H9 (cell line): ENCODE measurements at regions not wholly inside any gene's neighbourhood (a gene's known extent, or its start where the extent isn't known, plus 50 kb on each side); places are given as distances from the start of the nearest gene placed in this dataset.

ENCODE experiments used
- DNase-seq: peaks from one replicate; pipeline ENCODE4 v3.0.0-alpha.2; 2017
- H2AFZ ChIP-seq: one replicate; pipeline ENCODE4 v1.6.1; 2013; ENCODE audit warnings: mild to moderate bottlenecking, low read length, control low read depth, moderate library complexity
- H2AK5ac ChIP-seq: 2 replicates; pipeline ENCODE4 v1.6.1; 2013; ENCODE audit warnings: low read length, control low read depth, mixed read lengths; ENCODE audit not compliant: insufficient read length
- H2BK120ac ChIP-seq: one replicate; pipeline ENCODE4 v1.6.1; 2013; ENCODE audit warnings: low read depth, mild to moderate bottlenecking, low read length, control low read depth, inconsistent platforms; ENCODE audit not compliant: poor library complexity, severe bottlenecking
- H2BK12ac ChIP-seq: 2 replicates; pipeline ENCODE4 v1.6.1; 2013; ENCODE audit warnings: low read length, control low read depth, mixed read lengths, low read depth; ENCODE audit not compliant: insufficient read length
- H2BK15ac ChIP-seq: 2 replicates; pipeline ENCODE4 v1.6.1; 2013; ENCODE audit warnings: low read depth, low read length, control low read depth
- H2BK20ac ChIP-seq: one replicate; pipeline ENCODE4 v1.6.1; 2013; ENCODE audit warnings: low read depth, mild to moderate bottlenecking, low read length, control low read depth, inconsistent platforms; ENCODE audit not compliant: poor library complexity, severe bottlenecking
- H2BK5ac ChIP-seq: 2 replicates; pipeline ENCODE4 v1.6.1; 2013; ENCODE audit warnings: low read length, control low read depth, mixed read lengths; ENCODE audit not compliant: insufficient read length
- H3K14ac ChIP-seq: 2 replicates; pipeline ENCODE4 v1.6.1; 2013; ENCODE audit warnings: low read length, control low read depth; ENCODE audit not compliant: insufficient read depth
- H3K18ac ChIP-seq: 2 replicates; pipeline ENCODE4 v1.6.1; 2013; ENCODE audit warnings: low read depth, mild to moderate bottlenecking, mixed read lengths, low read length, control low read depth; ENCODE audit not compliant: insufficient read length
- H3K23ac ChIP-seq: 2 replicates; pipeline ENCODE4 v1.6.1; 2013; ENCODE audit warnings: low read length, control low read depth, mixed read lengths, low read depth; ENCODE audit not compliant: insufficient read length
- H3K23me2 ChIP-seq: 2 replicates; pipeline ENCODE4 v1.6.1; 2013; ENCODE audit warnings: low read depth, mild to moderate bottlenecking, mixed read lengths, low read length, control low read depth; ENCODE audit not compliant: insufficient read length, poor library complexity, severe bottlenecking
- H3K27ac ChIP-seq: 2 replicates; pipeline ENCODE4 v1.5.1; 2013; ENCODE audit warnings: low read length, control low read depth, mixed read lengths, low read depth; ENCODE audit not compliant: insufficient read length
- H3K27me3 ChIP-seq: 2 replicates; pipeline ENCODE4 v1.6.1; 2013; ENCODE audit warnings: low read length, control low read depth, inconsistent platforms; ENCODE audit not compliant: insufficient read depth
- H3K4ac ChIP-seq: 2 replicates; pipeline ENCODE4 v1.6.1; 2013; ENCODE audit warnings: low read depth, mild to moderate bottlenecking, control low read depth, inconsistent platforms, low read length, moderate library complexity
- H3K4me1 ChIP-seq: 2 replicates; pipeline ENCODE4 v1.6.1; 2013; ENCODE audit warnings: low read length, control low read depth, inconsistent platforms; ENCODE audit not compliant: insufficient read depth
- H3K4me2 ChIP-seq: 2 replicates; pipeline ENCODE4 v1.6.1; 2013; ENCODE audit warnings: low read length, control low read depth, mixed read lengths; ENCODE audit not compliant: insufficient read length, insufficient read depth
- H3K56ac ChIP-seq: 2 replicates; pipeline ENCODE4 v1.6.1; 2013; ENCODE audit warnings: low read depth, mild to moderate bottlenecking, mixed read lengths, low read length, control low read depth; ENCODE audit not compliant: insufficient read length
- H3K79me1 ChIP-seq: 2 replicates; pipeline ENCODE4 v1.6.1; 2013; ENCODE audit warnings: low read depth, mild to moderate bottlenecking, moderate library complexity, low read length, control low read depth, inconsistent platforms; ENCODE audit not compliant: insufficient read depth, poor library complexity, severe bottlenecking
- H3K79me2 ChIP-seq: 2 replicates; pipeline ENCODE4 v1.6.1; 2013; ENCODE audit warnings: low read length, control low read depth, inconsistent platforms; ENCODE audit not compliant: insufficient read depth
- H3K9ac ChIP-seq: 2 replicates; pipeline ENCODE4 v1.6.1; 2013; ENCODE audit warnings: low read length, control low read depth, mixed read lengths; ENCODE audit not compliant: insufficient read length; ENCODE audit errors: extremely low read depth
- H3K9me3 ChIP-seq: one replicate; pipeline ENCODE4 v1.6.1; 2013; ENCODE audit warnings: low read depth, low read length, inconsistent platforms; ENCODE audit not compliant: control insufficient read depth
- H3T11ph ChIP-seq: one replicate; pipeline ENCODE4 v1.6.1; 2013; ENCODE audit warnings: mild to moderate bottlenecking, low read length, control low read depth, inconsistent platforms
- H4K20me1 ChIP-seq: one replicate; pipeline ENCODE4 v1.6.1; 2013; ENCODE audit not compliant: control insufficient read depth, insufficient read length, insufficient read depth
- H4K5ac ChIP-seq: 2 replicates; pipeline ENCODE4 v1.6.1; 2013; ENCODE audit warnings: low read depth, mild to moderate bottlenecking, mixed read lengths, low read length, control low read depth; ENCODE audit not compliant: insufficient read length
- H4K8ac ChIP-seq: replicated peaks from 2 replicates; pipeline ENCODE4 v1.6.1; 2013; ENCODE audit warnings: low read length, control low read depth, mixed read lengths, low read depth; ENCODE audit not compliant: insufficient read length
- H4K91ac ChIP-seq: 2 replicates; pipeline ENCODE4 v1.6.1; 2013; ENCODE audit warnings: low read depth, mild to moderate bottlenecking, moderate library complexity, mixed read lengths, low read length, control low read depth; ENCODE audit not compliant: insufficient read length
- H3K27ac Mint-ChIP-seq, 3 experiments: 2 replicates in 2 of 3; 3 replicates in 1 of 3; pipeline ENCODE4 v1.8.0; 2020 to 2021; ENCODE audit warnings: mixed read lengths in 3 of 3, mild to moderate bottlenecking in 1 of 3, moderate library complexity in 1 of 3
- H3K27me3 Mint-ChIP-seq: 2 replicates; pipeline ENCODE4 v1.8.0; 2021; ENCODE audit warnings: low read depth, mild to moderate bottlenecking, moderate library complexity, mixed read lengths
- H3K36me3 Mint-ChIP-seq, 3 experiments: 2 replicates in 2 of 3; 3 replicates in 1 of 3; pipeline ENCODE4 v1.8.0; 2020 to 2021; ENCODE audit warnings: low read depth in 3 of 3, mixed read lengths in 3 of 3; ENCODE audit not compliant: insufficient read depth in 1 of 3
- H3K4me1 Mint-ChIP-seq, 2 experiments: 2 replicates each; pipeline ENCODE4 v1.8.0; 2020; ENCODE audit warnings: mixed read lengths in 2 of 2
- H3K4me3 Mint-ChIP-seq, 2 experiments: 2 replicates in 1 of 2; 3 replicates in 1 of 2; pipeline ENCODE4 v1.8.0; 2020 to 2021; ENCODE audit warnings: mild to moderate bottlenecking in 2 of 2, mixed read lengths in 2 of 2, moderate library complexity in 1 of 2
- H3K9me3 Mint-ChIP-seq, 2 experiments: 2 replicates in 1 of 2; 3 replicates in 1 of 2; pipeline ENCODE4 v1.8.0; 2020; ENCODE audit warnings: mild to moderate bottlenecking in 2 of 2, mixed read lengths in 2 of 2, moderate library complexity in 1 of 2
- TF ChIP-seq, protein P1 (sequence below): fragments of 200-600 bp; sonication (generic); conservative IDR thresholded peaks from 3 replicates; pipeline ENCODE4 v1.8.0; 2021; ENCODE audit warnings: antibody characterized with exemption, mild to moderate bottlenecking

DNA sequence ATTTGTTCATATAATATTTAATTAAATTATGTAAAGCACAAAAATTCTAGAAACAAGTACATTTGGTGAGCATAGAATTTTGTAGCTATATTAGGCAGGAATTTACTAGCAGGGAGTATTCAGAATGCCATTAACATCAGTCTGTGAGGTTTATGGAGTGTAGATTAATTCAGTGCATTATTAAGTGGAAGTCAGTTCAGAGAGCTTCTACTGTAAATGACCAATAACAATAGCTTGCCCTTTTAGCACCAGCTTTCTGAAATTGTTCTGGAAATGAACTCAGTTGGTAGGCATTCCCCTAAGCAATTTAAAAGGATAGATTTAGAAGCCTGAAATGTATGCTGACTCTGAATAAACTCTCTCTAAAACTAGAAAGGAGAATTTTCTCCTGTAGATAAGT lies 208.2 kb upstream of the CNTNAP5 start:
- no peak overlapping the region for H3K4ac ChIP-seq
- TF ChIP-seq, protein P1, sequence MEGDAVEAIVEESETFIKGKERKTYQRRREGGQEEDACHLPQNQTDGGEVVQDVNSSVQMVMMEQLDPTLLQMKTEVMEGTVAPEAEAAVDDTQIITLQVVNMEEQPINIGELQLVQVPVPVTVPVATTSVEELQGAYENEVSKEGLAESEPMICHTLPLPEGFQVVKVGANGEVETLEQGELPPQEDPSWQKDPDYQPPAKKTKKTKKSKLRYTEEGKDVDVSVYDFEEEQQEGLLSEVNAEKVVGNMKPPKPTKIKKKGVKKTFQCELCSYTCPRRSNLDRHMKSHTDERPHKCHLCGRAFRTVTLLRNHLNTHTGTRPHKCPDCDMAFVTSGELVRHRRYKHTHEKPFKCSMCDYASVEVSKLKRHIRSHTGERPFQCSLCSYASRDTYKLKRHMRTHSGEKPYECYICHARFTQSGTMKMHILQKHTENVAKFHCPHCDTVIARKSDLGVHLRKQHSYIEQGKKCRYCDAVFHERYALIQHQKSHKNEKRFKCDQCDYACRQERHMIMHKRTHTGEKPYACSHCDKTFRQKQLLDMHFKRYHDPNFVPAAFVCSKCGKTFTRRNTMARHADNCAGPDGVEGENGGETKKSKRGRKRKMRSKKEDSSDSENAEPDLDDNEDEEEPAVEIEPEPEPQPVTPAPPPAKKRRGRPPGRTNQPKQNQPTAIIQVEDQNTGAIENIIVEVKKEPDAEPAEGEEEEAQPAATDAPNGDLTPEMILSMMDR, result no peak
- no peak overlapping the region for H3K18ac ChIP-seq
- Mint-ChIP-seq H3K9me3 (no peaks in the 10 kb centered on the region), H3K4me3 (no peak overlapping the region), H3K27ac (no peak overlapping the region), H3K36me3 (no peaks in the 10 kb centered on the region), H3K27me3 (no peaks in the 10 kb centered on the region), H3K4me1 (no peaks in the 10 kb centered on the region)
- H4K20me1 ChIP-seq, result no peaks in the 10 kb centered on the region
- H3K9ac ChIP-seq, result no peak overlapping the region
- no peaks in the 10 kb centered on the region for H3K9me3 ChIP-seq
- no peak overlapping the region for H2BK15ac ChIP-seq
- no peak overlapping the region for H3K27ac ChIP-seq
- no peaks in the 10 kb centered on the region for H3K4me1 ChIP-seq
- H3T11ph ChIP-seq, result no peak overlapping the region
- no peak overlapping the region for H3K23ac ChIP-seq
- no peak overlapping the region for H3K14ac ChIP-seq
- no peak overlapping the region for H3K56ac ChIP-seq
- H3K79me2 ChIP-seq, result no peaks in the 10 kb centered on the region
- no peak for DNase-seq
- no peak overlapping the region for H2BK120ac ChIP-seq
- H2BK20ac ChIP-seq, result no peak overlapping the region
- H4K91ac ChIP-seq, result no peak overlapping the region
- no peak overlapping the region for H4K8ac ChIP-seq
- H3K27me3 ChIP-seq, result no peaks in the 10 kb centered on the region
- no peak overlapping the region for H3K4me2 ChIP-seq
- no peak overlapping the region for H2AK5ac ChIP-seq
- H3K79me1 ChIP-seq, result no peaks in the 10 kb centered on the region
- no peak overlapping the region for H2AFZ ChIP-seq
- H4K5ac ChIP-seq, result no peak overlapping the region
- H2BK5ac ChIP-seq, result no peak overlapping the region
- H2BK12ac ChIP-seq, result no peak overlapping the region
- H3K23me2 ChIP-seq, result no peaks in the 10 kb centered on the region
